ENCODE measurements at regions not wholly inside any gene's neighbourhood (a gene's known extent, or its start where the extent isn't known, plus 50 kb on each side); places are given as distances from the start of the nearest gene placed in this dataset.
"Not testable (repeated sequence)": the region's sequence is repeated elsewhere in the genome, so short reads cannot be mapped to it uniquely, and the experiment has no call there.

DNA sequence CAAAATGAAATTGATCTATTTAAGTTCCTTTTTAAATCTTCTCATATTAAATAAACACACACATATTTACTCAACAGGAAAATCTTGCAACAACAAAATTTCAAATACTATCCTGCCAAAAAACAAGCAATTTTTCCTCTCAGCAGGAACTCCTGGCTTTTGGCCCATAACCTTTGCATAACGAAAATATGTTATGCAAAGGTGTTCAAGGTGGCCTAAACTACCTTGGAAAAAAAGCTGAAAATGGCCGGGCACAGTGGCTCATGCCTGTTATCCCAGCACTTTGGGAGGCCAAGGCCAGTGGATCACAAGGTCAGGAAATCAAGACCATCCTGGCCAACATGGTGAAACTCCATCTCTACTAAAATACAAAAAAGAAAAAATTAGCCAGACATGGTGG, 424.3 kb upstream of the ZNF337 start:
- not testable (repeated sequence) for DNase-seq (ENCODE audit: low spot score)

DNA sequence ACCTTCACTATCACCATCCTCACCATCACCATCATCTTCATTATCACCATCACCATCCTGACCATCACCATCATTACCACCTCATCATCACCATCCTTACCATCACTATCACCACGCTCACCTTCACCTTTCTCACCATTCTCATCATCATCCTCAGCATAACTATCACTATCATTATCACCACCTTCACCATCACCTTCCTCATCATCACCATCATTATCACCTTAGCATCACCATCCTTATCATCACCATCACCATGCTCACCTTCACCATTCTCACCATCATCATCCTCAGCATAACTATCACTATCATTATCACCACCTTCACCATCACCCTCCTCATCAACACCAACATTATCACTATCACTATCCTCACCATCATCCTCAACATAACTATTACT, 397.8 kb upstream of the ZNF337 start:
- H3K9ac ChIP-seq (ENCODE audit: low read depth in 1 of 2, low read length in 2 of 2); H3K4me1 ChIP-seq (ENCODE audit: control insufficient read depth in 4 of 4, insufficient read depth in 4 of 4, low read length in 3 of 4); H3K36me3 ChIP-seq (ENCODE audit: control insufficient read depth in 4 of 4, insufficient read depth in 3 of 4, low read depth in 1 of 4, low read length in 3 of 4); H3K9me3 ChIP-seq (ENCODE audit: control insufficient read depth in 4 of 4, low read length in 3 of 4); H3K27ac ChIP-seq (ENCODE audit: low read depth in 1 of 2, low read length in 2 of 2); DNase-seq (ENCODE audit: low spot score); H3K27me3 ChIP-seq (ENCODE audit: control insufficient read depth in 4 of 4, insufficient read depth in 4 of 4, low read length in 3 of 4); H3K4me3 ChIP-seq (ENCODE audit: low read depth in 1 of 3, low read length in 3 of 3): not testable (repeated sequence)
- WGBS, result 60% methylated on average over 1 of the region's 1 CpG

More for the DNA sequence above, 424.3 kb upstream of the ZNF337 start:
- H3K9me3 ChIP-seq (ENCODE audit: control insufficient read depth in 4 of 4, low read length in 3 of 4); H3K4me1 ChIP-seq (ENCODE audit: control insufficient read depth in 4 of 4, insufficient read depth in 4 of 4, low read length in 3 of 4); H3K4me3 ChIP-seq (ENCODE audit: low read depth in 1 of 3, low read length in 3 of 3); H3K36me3 ChIP-seq (ENCODE audit: control insufficient read depth in 4 of 4, insufficient read depth in 3 of 4, low read depth in 1 of 4, low read length in 3 of 4); H3K9ac ChIP-seq (ENCODE audit: low read depth in 1 of 2, low read length in 2 of 2); H3K27ac ChIP-seq (ENCODE audit: low read depth in 1 of 2, low read length in 2 of 2); H3K27me3 ChIP-seq (ENCODE audit: control insufficient read depth in 4 of 4, insufficient read depth in 4 of 4, low read length in 3 of 4): not testable (repeated sequence)
- WGBS, result 56% methylated on average over 2 of the region's 2 CpGs

DNA sequence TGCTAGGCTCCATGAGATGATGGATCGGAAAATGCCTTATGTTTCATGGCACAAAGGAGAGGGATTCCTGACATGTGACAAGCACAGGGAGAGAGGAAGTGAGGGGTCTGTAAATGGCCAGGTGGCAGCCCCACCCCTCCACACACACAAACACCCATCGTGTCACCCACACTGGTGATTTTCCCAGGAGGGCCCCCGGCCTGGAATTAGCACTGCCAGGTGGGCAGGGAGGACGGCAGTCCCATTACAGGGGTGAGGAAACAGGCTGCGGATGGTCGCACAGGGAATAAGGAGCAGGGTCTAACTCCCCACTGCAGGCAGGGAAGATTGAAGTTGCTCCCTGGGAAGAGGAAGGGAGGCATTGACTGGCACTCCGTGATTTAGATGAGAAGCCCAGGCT, 395.3 kb upstream of the ZNF337 start:
- H3K4me1 ChIP-seq (ENCODE audit: control insufficient read depth in 4 of 4, insufficient read depth in 4 of 4, low read length in 3 of 4); H3K27me3 ChIP-seq (ENCODE audit: control insufficient read depth in 4 of 4, insufficient read depth in 4 of 4, low read length in 3 of 4); H3K4me3 ChIP-seq (ENCODE audit: low read depth in 1 of 3, low read length in 3 of 3); H3K9me3 ChIP-seq (ENCODE audit: control insufficient read depth in 4 of 4, low read length in 3 of 4); H3K27ac ChIP-seq (ENCODE audit: low read depth in 1 of 2, low read length in 2 of 2); H3K36me3 ChIP-seq (ENCODE audit: control insufficient read depth in 4 of 4, insufficient read depth in 3 of 4, low read depth in 1 of 4, low read length in 3 of 4); DNase-seq (ENCODE audit: low spot score); H3K9ac ChIP-seq (ENCODE audit: low read depth in 1 of 2, low read length in 2 of 2): not testable (repeated sequence)
- 72% methylated on average over 7 of the region's 7 CpGs for WGBS

DNA sequence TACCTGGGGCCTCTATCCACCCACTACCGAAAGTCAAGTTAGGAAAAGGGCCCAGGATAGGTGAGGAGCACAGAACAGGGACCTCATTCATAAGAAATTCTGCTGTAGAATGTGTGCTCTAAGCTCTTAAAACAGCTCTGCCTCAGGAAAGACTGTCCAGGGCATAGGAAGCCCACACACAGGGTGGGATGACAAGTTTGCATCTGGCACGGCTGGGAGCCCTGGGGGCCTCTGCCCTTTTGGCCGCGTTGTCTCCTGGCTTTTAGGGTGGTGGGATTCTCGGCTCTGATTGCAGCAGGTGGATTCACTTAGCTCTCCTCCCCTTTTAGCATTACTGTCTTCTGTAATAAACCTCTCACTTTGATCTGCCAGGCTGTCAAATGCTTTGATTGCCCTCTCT, 389.5 kb upstream of the ZNF337 start:
- WGBS, result 92% methylated on average over 4 of the region's 5 CpGs
- not testable (repeated sequence) for DNase-seq (ENCODE audit: low spot score); H3K4me1 ChIP-seq (ENCODE audit: control insufficient read depth in 4 of 4, insufficient read depth in 4 of 4, low read length in 3 of 4); H3K27ac ChIP-seq (ENCODE audit: low read depth in 1 of 2, low read length in 2 of 2); H3K9me3 ChIP-seq (ENCODE audit: control insufficient read depth in 4 of 4, low read length in 3 of 4); H3K27me3 ChIP-seq (ENCODE audit: control insufficient read depth in 4 of 4, insufficient read depth in 4 of 4, low read length in 3 of 4); H3K4me3 ChIP-seq (ENCODE audit: low read depth in 1 of 3, low read length in 3 of 3); H3K9ac ChIP-seq (ENCODE audit: low read depth in 1 of 2, low read length in 2 of 2); H3K36me3 ChIP-seq (ENCODE audit: control insufficient read depth in 4 of 4, insufficient read depth in 3 of 4, low read depth in 1 of 4, low read length in 3 of 4)

DNA sequence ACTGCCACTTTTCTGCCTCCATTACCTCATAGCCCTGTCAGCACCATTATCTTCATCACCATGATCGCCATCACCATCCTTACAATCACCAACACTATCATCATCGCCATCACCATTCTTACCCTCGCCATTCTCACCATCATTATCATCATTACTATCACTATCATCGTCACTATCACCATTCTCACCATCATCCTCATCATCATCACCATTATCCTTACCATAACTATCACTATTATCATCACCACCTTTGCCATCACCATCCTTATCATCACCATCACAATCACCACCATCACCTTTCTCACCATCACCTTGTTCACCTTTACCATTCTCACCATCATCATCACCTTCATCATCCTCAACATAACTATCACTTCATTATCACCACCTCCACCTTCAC, 377.3 kb upstream of the ZNF337 start:
- not testable (repeated sequence) for H3K27me3 ChIP-seq (ENCODE audit: control insufficient read depth in 4 of 4, insufficient read depth in 4 of 4, low read length in 3 of 4); H3K4me1 ChIP-seq (ENCODE audit: control insufficient read depth in 4 of 4, insufficient read depth in 4 of 4, low read length in 3 of 4); H3K36me3 ChIP-seq (ENCODE audit: control insufficient read depth in 4 of 4, insufficient read depth in 3 of 4, low read depth in 1 of 4, low read length in 3 of 4); H3K9me3 ChIP-seq (ENCODE audit: control insufficient read depth in 4 of 4, low read length in 3 of 4); H3K27ac ChIP-seq (ENCODE audit: low read depth in 1 of 2, low read length in 2 of 2); H3K9ac ChIP-seq (ENCODE audit: low read depth in 1 of 2, low read length in 2 of 2); H3K4me3 ChIP-seq (ENCODE audit: low read depth in 1 of 3, low read length in 3 of 3); DNase-seq (ENCODE audit: low spot score)
- WGBS, result 76% methylated on average over 4 of the region's 4 CpGs

DNA sequence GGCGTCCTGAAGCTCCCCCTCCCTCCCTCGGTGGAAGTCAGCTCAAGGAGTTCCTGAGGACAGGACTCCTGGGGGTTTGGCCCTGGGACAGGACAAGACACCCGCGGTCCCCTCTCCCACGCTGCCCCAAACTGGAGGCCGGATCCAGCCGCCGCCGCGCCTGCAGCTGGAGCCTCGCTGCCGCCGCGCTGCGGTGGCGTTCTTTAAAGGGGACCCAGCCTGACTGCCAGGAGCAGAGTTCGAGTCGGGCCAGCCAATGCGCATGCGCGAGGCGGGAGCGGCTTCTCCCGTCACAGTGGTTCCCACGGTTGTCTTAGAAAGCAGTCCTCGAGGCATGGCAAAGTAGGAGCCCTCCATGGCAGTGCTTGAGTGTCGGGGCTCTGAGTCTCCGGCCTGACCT, 362.7 kb upstream of the ZNF337 start:
- H3K27ac ChIP-seq (ENCODE audit: low read depth in 1 of 2, low read length in 2 of 2); H3K4me3 ChIP-seq (ENCODE audit: low read depth in 1 of 3, low read length in 3 of 3); DNase-seq (ENCODE audit: low spot score); H3K9ac ChIP-seq (ENCODE audit: low read depth in 1 of 2, low read length in 2 of 2); H3K27me3 ChIP-seq (ENCODE audit: control insufficient read depth in 4 of 4, insufficient read depth in 4 of 4, low read length in 3 of 4); H3K36me3 ChIP-seq (ENCODE audit: control insufficient read depth in 4 of 4, insufficient read depth in 3 of 4, low read depth in 1 of 4, low read length in 3 of 4); H3K9me3 ChIP-seq (ENCODE audit: control insufficient read depth in 4 of 4, low read length in 3 of 4); H3K4me1 ChIP-seq (ENCODE audit: control insufficient read depth in 4 of 4, insufficient read depth in 4 of 4, low read length in 3 of 4): not testable (repeated sequence)
- no CpG with 5 or more reads among the region's 28 CpGs for WGBS

DNA sequence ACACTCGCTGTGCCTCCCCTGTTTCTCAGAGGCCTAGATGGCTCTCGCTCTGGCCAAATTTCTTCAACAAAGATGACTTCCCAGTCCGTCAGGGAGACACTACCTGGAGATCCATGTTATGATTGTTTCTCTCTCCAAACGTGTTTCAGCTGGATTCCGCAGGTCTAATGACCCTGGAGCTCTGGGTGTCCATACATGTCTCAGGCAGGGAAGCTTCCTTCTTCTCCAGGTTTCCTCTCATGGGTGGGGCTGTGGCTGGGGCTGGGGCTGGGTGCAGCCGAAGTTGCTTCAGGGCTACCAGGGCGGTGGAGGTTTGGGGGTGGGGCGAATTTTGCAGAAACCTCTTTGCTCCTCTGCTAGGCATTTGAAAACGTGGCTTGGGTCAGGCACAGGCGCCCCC, 361.8 kb upstream of the ZNF337 start:
- not testable (repeated sequence) for DNase-seq (ENCODE audit: low spot score); H3K27ac ChIP-seq (ENCODE audit: low read depth in 1 of 2, low read length in 2 of 2)
- no CpG with 5 or more reads among the region's 10 CpGs for WGBS

DNA sequence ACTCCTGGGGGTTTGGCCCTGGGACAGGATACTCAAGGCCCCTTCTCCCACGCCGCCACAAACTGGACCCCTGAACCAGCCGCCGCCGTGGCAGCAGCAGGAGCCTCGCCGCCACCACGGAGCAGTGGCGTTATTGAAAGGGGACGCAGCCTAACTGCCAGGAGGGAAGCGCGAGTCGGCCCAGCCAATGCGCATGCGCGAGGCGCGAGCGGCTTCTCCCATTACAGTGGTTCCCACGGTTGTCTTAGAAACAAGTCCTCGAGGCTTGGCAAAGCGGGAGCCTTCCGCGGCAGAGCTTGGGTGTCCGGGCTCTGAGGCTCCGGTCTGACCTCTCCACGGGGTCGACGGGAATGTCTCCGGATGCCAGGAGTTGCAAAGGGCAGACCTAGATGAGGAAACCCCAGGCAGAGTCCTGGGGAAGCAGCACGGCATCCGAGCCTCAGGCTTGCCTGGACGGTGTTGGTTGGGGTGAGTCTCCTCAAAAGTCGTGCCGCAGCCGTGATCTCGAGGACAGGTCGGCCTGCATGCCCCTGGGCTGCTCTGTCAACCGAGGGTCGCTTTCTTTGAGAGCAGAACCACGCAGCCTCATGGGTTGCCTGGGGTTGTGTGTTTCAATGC, 360.6 kb upstream of the ZNF337 start:
- not testable (repeated sequence) for H3K27ac ChIP-seq (ENCODE audit: low read depth in 1 of 2, low read length in 2 of 2); H3K4me3 ChIP-seq (ENCODE audit: low read depth in 1 of 3, low read length in 3 of 3); H3K9ac ChIP-seq (ENCODE audit: low read depth in 1 of 2, low read length in 2 of 2); H3K27me3 ChIP-seq (ENCODE audit: control insufficient read depth in 4 of 4, insufficient read depth in 4 of 4, low read length in 3 of 4); H3K4me1 ChIP-seq (ENCODE audit: control insufficient read depth in 4 of 4, insufficient read depth in 4 of 4, low read length in 3 of 4); DNase-seq (ENCODE audit: low spot score); H3K36me3 ChIP-seq (ENCODE audit: control insufficient read depth in 4 of 4, insufficient read depth in 3 of 4, low read depth in 1 of 4, low read length in 3 of 4); H3K9me3 ChIP-seq (ENCODE audit: control insufficient read depth in 4 of 4, low read length in 3 of 4)
- no CpG with 5 or more reads among the region's 41 CpGs for WGBS

More for the DNA sequence above, 361.8 kb upstream of the ZNF337 start:
- not testable (repeated sequence) for H3K9ac ChIP-seq (ENCODE audit: low read depth in 1 of 2, low read length in 2 of 2); H3K9me3 ChIP-seq (ENCODE audit: control insufficient read depth in 4 of 4, low read length in 3 of 4); H3K27me3 ChIP-seq (ENCODE audit: control insufficient read depth in 4 of 4, insufficient read depth in 4 of 4, low read length in 3 of 4); H3K4me3 ChIP-seq (ENCODE audit: low read depth in 1 of 3, low read length in 3 of 3); H3K36me3 ChIP-seq (ENCODE audit: control insufficient read depth in 4 of 4, insufficient read depth in 3 of 4, low read depth in 1 of 4, low read length in 3 of 4); H3K4me1 ChIP-seq (ENCODE audit: control insufficient read depth in 4 of 4, insufficient read depth in 4 of 4, low read length in 3 of 4)

DNA sequence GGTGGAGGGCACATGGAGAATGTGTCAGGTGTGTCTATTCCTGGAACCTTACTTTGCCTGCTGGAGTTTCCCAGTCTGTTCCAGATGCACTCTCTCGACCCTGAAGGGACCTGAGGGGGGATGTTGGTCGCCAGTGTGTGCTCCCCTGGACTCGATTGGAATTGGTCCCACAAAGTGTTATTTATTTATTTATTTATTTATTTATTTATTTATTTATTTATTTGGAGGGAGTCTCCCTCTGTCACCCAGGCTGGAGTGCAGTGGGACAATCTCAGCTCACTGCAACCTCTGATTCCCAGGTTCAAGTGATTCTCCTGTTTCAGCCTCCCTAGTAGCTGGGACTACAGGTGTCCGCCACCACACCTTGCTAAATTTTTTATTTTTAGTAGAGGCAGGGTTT, 329.1 kb upstream of the ZNF337 start:
- 100% methylated on average over 1 of the region's 4 CpGs for WGBS
- H3K4me3 ChIP-seq (ENCODE audit: low read depth in 1 of 3, low read length in 3 of 3); H3K9ac ChIP-seq (ENCODE audit: low read depth in 1 of 2, low read length in 2 of 2); H3K27me3 ChIP-seq (ENCODE audit: control insufficient read depth in 4 of 4, insufficient read depth in 4 of 4, low read length in 3 of 4); H3K9me3 ChIP-seq (ENCODE audit: control insufficient read depth in 4 of 4, low read length in 3 of 4); H3K4me1 ChIP-seq (ENCODE audit: control insufficient read depth in 4 of 4, insufficient read depth in 4 of 4, low read length in 3 of 4); H3K27ac ChIP-seq (ENCODE audit: low read depth in 1 of 2, low read length in 2 of 2); H3K36me3 ChIP-seq (ENCODE audit: control insufficient read depth in 4 of 4, insufficient read depth in 3 of 4, low read depth in 1 of 4, low read length in 3 of 4); DNase-seq (ENCODE audit: low spot score): not testable (repeated sequence)
